Colonic mucosa (tissue), 4 donors: ENCODE measurements at regions not wholly inside any gene's neighbourhood (a gene's known extent, or its start where the extent isn't known, plus 50 kb on each side); places are given as distances from the start of the nearest gene placed in this dataset.

Experiments
- DNase-seq: peaks from one replicate; pipeline ENCODE4 v3.0.0-alpha.2; 2020
- H3K27ac ChIP-seq: fragments of 200-600 bp; one replicate; pipeline ENCODE4 v1.8.0; 2021
- H3K27me3 ChIP-seq: fragments of 200-600 bp; one replicate; pipeline ENCODE4 v1.8.0; 2021
- H3K36me3 ChIP-seq: fragments of 200-600 bp; one replicate; pipeline ENCODE4 v1.8.0; 2021
- H3K4me1 ChIP-seq: fragments of 200-600 bp; one replicate; pipeline ENCODE4 v1.8.0; 2021; ENCODE audit warnings: mild to moderate bottlenecking
- H3K4me3 ChIP-seq: fragments of 200-600 bp; one replicate; pipeline ENCODE4 v1.8.0; 2021
- H3K9ac ChIP-seq, 2 donors: one replicate each; pipeline ENCODE4 v1.7.0; 2013; ENCODE audit warnings: control low read depth in 2 of 2, low read depth in 2 of 2, low read length in 2 of 2
- H3K9me3 ChIP-seq: fragments of 200-600 bp; one replicate; pipeline ENCODE4 v1.8.0; 2021
- intact Hi-C: fragments of 100-400 bp; cut with DNase I; formaldehyde crosslinking; loops from one replicate; pipeline ENCODE4 v1.14.1; 2022
- TF ChIP-seq, protein P1 (sequence below): fragments of 200-600 bp; IDR thresholded peaks from one replicate; pipeline ENCODE4 v1.8.0; 2022; ENCODE audit warnings: antibody characterized with exemption, mild to moderate bottlenecking
- donor health status: healthy.
- donor health status: DM: no; HTN: no; CAD: no.
- donor health status: DM: no; HTN: no; CAD: no.

DNA sequence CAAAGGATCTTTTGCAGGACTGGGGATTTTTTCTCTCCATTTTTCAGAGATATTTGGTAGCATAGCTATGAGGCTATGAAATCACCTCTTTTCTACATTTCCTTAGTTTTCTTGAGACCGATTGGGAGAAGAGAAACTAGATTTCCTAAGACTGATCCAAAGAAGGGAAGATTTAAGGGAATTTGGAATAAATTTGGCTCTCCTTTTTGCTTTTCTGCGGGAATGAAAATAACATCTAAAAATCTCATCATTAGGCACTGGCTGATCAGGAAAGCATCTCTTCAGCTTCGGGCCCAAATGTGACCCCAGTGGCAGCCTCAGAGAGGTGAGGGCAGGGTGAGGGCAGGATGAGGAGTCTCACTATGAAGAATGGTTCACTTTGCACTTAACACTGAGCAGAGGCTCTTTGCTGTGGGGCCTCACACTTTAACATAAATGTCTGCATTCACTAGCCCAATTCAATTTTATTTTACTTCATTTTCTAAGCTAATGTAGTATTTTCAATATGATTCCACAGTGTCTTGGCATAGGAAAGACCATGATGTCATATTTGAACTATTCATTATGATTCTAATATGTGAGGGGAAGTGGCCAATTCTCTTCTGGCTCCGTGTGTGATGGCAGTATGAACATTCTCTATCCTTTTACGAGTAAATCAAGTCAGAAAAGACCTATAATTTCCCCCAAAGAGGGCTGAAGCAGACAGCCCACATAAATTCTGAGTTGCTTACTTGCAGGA is 193.2 kb downstream of the MEX3B start:
- Histone ChIP-seq H3K27me3 (no peaks in the 10 kb centered on the region), H3K27ac (no peak overlapping the region), H3K9ac (no peak overlapping the region), H3K4me3 (no peak overlapping the region), H3K36me3 (no peaks in the 10 kb centered on the region), H3K9me3 (no peaks in the 10 kb centered on the region), H3K4me1 (no peaks in the 10 kb centered on the region)
- intact Hi-C loops: no loop called here
- DNase-seq: no peak
- TF ChIP-seq, protein P1, sequence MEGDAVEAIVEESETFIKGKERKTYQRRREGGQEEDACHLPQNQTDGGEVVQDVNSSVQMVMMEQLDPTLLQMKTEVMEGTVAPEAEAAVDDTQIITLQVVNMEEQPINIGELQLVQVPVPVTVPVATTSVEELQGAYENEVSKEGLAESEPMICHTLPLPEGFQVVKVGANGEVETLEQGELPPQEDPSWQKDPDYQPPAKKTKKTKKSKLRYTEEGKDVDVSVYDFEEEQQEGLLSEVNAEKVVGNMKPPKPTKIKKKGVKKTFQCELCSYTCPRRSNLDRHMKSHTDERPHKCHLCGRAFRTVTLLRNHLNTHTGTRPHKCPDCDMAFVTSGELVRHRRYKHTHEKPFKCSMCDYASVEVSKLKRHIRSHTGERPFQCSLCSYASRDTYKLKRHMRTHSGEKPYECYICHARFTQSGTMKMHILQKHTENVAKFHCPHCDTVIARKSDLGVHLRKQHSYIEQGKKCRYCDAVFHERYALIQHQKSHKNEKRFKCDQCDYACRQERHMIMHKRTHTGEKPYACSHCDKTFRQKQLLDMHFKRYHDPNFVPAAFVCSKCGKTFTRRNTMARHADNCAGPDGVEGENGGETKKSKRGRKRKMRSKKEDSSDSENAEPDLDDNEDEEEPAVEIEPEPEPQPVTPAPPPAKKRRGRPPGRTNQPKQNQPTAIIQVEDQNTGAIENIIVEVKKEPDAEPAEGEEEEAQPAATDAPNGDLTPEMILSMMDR: no peak

DNA sequence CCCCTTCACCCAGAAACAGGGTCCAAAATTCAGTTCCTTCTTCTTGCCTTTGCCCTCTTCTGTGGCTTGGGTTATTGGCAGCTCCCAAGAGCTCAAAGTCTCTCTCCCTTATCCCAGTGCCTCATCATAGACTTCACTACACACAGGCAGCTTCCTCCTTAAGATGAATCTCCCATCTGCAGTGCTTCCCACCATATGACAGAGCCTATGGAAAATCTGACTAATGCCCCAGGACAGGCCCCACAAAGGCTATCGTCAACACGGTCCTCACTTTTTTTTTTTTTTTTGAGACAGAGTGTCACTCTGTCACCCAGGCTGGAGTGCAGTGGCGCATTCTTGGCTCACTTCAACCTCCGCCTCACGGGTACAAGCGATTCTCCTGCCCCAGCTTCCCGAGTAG is 194.1 kb downstream of the MEX3B start:
- no peaks in the 10 kb centered on the region for H3K9me3 ChIP-seq
- TF ChIP-seq, protein P1: no peak

DNA sequence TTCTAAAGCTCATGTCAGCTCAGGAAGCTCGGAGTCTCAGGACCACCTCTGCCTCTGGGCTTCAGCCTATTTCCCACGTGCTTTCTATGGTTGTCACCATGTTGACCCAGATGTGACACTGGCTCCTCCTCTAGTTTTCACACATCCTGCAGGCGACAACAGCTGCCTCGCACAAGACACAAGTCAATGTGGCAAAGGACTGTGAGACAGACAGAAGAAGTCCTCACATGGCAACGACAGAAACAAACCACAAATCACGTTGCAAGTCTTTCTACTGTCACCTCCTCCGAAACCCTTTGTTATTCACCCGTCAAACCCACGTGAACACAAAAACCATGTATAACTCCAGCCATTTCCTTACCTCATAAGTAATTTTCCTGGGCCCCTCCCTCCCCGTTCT is 194.5 kb downstream of the MEX3B start:
- no peaks in the 10 kb centered on the region for H3K4me1 ChIP-seq
- H3K4me3 ChIP-seq: no peak overlapping the region
- no peaks in the 10 kb centered on the region for H3K36me3 ChIP-seq
- H3K27ac ChIP-seq: no peak overlapping the region
- no peak for DNase-seq
- no peaks in the 10 kb centered on the region for H3K9me3 ChIP-seq
- TF ChIP-seq, protein P1: no peak
- no peak overlapping the region for H3K9ac ChIP-seq
- H3K27me3 ChIP-seq: no peaks in the 10 kb centered on the region
- intact Hi-C loops: no loop called here

More for the DNA sequence above, 194.1 kb downstream of the MEX3B start:
- Histone ChIP-seq H3K9ac (no peak overlapping the region), H3K4me1 (no peaks in the 10 kb centered on the region), H3K27me3 (no peaks in the 10 kb centered on the region), H3K4me3 (no peak overlapping the region), H3K36me3 (no peaks in the 10 kb centered on the region), H3K27ac (no peak overlapping the region)
- DNase-seq: no peak
- intact Hi-C loops: no loop called here

DNA sequence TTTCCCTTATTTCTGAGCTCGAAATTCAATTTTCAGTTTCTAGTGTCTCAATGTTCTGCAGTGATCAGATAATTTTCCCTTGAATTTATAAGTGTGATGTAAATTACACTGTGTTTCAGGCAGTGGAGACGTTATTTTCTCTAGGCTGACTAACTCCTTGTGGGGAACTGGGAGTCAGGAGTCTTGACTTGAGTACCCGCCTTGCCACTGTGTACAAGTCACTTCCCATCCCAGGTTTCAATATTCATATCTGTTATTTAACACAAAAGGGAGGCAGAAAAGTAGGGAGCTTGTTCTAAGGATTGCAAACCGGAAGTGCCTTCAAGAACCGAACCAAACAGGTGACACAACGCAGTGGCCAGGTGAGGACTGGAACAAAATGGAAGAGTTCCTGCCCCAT is 196.5 kb downstream of the MEX3B start:
- no peak overlapping the region for H3K9ac ChIP-seq

DNA sequence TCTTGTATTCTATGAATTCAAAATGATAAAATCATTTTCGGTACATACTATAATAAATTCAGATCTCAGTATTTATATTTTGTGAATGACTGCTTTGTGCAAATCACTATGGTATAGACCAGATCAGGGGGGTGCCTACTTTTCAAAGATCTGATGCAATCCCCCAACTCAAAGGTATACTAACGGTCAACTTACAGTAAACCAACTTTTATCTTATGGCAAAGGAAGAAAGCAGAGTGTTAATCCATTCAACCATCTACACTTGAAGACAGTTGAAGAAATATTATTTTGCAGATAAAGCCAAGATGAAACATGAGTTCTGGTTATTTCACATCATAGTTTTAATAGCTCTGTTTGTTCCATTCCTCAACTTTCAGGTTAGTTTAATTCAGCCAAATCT is 197.1 kb downstream of the MEX3B start:
- Histone ChIP-seq H3K9ac (no peak overlapping the region), H3K27ac (no peak overlapping the region), H3K4me1 (no peaks in the 10 kb centered on the region), H3K27me3 (no peaks in the 10 kb centered on the region), H3K9me3 (no peaks in the 10 kb centered on the region), H3K4me3 (no peak overlapping the region), H3K36me3 (no peaks in the 10 kb centered on the region)
- TF ChIP-seq, protein P1: no peak
- DNase-seq: no peak
- intact Hi-C loops: no loop called here

More for the DNA sequence above, 196.5 kb downstream of the MEX3B start:
- no peaks in the 10 kb centered on the region for H3K9me3 ChIP-seq
- TF ChIP-seq, protein P1: no peak
- H3K4me3 ChIP-seq: no peak overlapping the region
- no peaks in the 10 kb centered on the region for H3K36me3 ChIP-seq
- no peak overlapping the region for H3K27ac ChIP-seq
- intact Hi-C loops: no loop called here
- no peak for DNase-seq
- no peaks in the 10 kb centered on the region for H3K4me1 ChIP-seq
- no peaks in the 10 kb centered on the region for H3K27me3 ChIP-seq
